Spleen (tissue), 11 donors: ENCODE measurements at regions not wholly inside any gene's neighbourhood (a gene's known extent, or its start where the extent isn't known, plus 50 kb on each side); places are given as distances from the start of the nearest gene placed in this dataset.

Experiments
- DNase-seq: peaks from one replicate; pipeline ENCODE4 v3.0.0-alpha.2; 2020
- H3K27ac ChIP-seq, 8 donors: fragments of 200-600 bp; sonication (generic) in 7 of 8; 1 replicate in 4 of 8; 2 replicates in 4 of 8; pipeline versions ENCODE4 v1.5.0 to v1.8.0; 2016 to 2021; ENCODE audit warnings: inconsistent platforms in 4 of 8, mild to moderate bottlenecking in 4 of 8, moderate library complexity in 1 of 8
- H3K27me3 ChIP-seq, 7 donors: fragments of 200-600 bp; sonication (generic) in 6 of 7; replicated peaks in 1 of 7; 1 replicate in 4 of 7; 2 replicates in 3 of 7; pipeline versions ENCODE4 v1.5.0 to v1.8.0; 2016 to 2021; ENCODE audit warnings: inconsistent platforms in 3 of 7, mild to moderate bottlenecking in 1 of 7
- H3K36me3 ChIP-seq, 6 donors: fragments of 200-600 bp; sonication (generic) in 5 of 6; 1 replicate in 4 of 6; 2 replicates in 2 of 6; pipeline versions ENCODE4 v1.5.0 to v1.8.0; 2016 to 2021; ENCODE audit warnings: inconsistent platforms in 2 of 6
- H3K4me1 ChIP-seq, 6 donors: fragments of 200-600 bp; sonication (generic) in 5 of 6; 1 replicate in 3 of 6; 2 replicates in 3 of 6; pipeline versions ENCODE4 v1.5.0 to v1.8.0; 2016 to 2021; ENCODE audit warnings: inconsistent platforms in 3 of 6
- H3K4me3 ChIP-seq, 8 donors: fragments of 200-600 bp; sonication (generic) in 7 of 8; 1 replicate in 4 of 8; 2 replicates in 4 of 8; pipeline versions ENCODE4 v1.5.0 to v1.8.0; 2016 to 2021; ENCODE audit warnings: inconsistent platforms in 4 of 8, mild to moderate bottlenecking in 4 of 8, moderate library complexity in 2 of 8
- H3K9me3 ChIP-seq, 8 donors: fragments of 200-600 bp; sonication (generic) in 7 of 8; 1 replicate in 4 of 8; 2 replicates in 4 of 8; pipeline versions ENCODE4 v1.5.0 to v1.8.0; 2016 to 2021; ENCODE audit warnings: inconsistent platforms in 4 of 8
- CTCF ChIP-seq, 11 experiments: fragments of 200-600 bp in 7 of 11; fragments of 450-650 bp in 4 of 11; sonication (generic) in 4 of 11; IDR thresholded peaks in 8 of 11; conservative IDR thresholded peaks in 3 of 11; 1 replicate in 7 of 11; 2 replicates in 4 of 11; pipeline versions ENCODE4 v1.4.0 to v1.8.0; 2016 to 2021; ENCODE audit warnings: antibody characterized with exemption in 11 of 11, inconsistent platforms in 4 of 11, mild to moderate bottlenecking in 1 of 11
- POLR2A ChIP-seq, 3 donors: fragments of 450-650 bp; IDR thresholded peaks; one replicate each; pipeline ENCODE4 v1.5.1; 2017; ENCODE audit warnings: antibody characterized with exemption in 3 of 3, mild to moderate bottlenecking in 1 of 3
- POLR2AphosphoS5 ChIP-seq, 3 donors: sonication (generic); formaldehyde crosslinking; IDR thresholded peaks; one replicate each; pipeline ENCODE4 v1.5.1; 2017; ENCODE audit warnings: antibody characterized with exemption in 3 of 3
- WGBS, 5 donors: extraction: QIAGEN DNeasy Blood & Tissue Kit in 3 of 5; methylation state at CpG; one replicate each; pipeline versions ENCODE4 v1.1.5 to v1.1.7; 2013 to 2018; 5-methylcytosine and 5-hydroxymethylcytosine counted together
- intact Hi-C: fragments of 100-400 bp; cut with DNase I; formaldehyde crosslinking; loops from one replicate; pipeline ENCODE4 v1.15.0; 2023; ENCODE audit warnings: low total_unique reads
- donor health status: healthy with polysubstance abuse.
- donor health status: DM: no; HTN: no; CAD: no; lungs with moderate emphysema.
- donor health status: DM: no; HTN: no; CAD: no.
- donor health status: Bipolar disorder and iron deficiency.
- donor health status: healthy.
- donor health status: DM: no; HTN: no; CAD: no.
- donor health status: DM: yes; HTN: yes; CAD: no.

DNA sequence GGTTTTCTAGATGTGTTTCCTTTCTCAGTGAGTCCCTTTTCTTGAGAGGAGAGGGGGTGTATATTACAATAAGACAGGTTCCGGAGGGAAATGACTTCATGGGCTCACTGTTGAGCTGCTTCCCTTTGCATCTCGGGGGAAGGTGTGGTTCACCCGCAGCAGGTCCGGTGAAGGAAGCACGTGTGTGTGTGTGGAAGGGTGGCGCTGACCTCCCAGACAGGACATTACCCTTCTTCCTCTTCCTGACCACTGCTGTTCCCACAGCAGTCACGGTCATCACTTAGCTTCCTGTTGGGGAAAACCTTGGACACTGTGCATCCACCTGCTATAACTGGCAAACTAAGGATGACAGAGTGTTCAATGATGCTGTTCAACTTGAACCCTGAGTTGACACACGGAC lies 83.6 kb downstream of the PLEKHG1 start:
- TF ChIP-seq POLR2AphosphoS5 (IDR thresholded peaks at IDR 0.05) (peak; percentile 30 to 93 (median 89)), CTCF (IDR thresholded peaks at IDR 0.05 in 8 of 11, conservative IDR thresholded peaks at IDR 0.05 in 3 of 11) (no peak), POLR2A (IDR thresholded peaks at IDR 0.05) (peak in 1 of 3 donors; percentile 31)
- Histone ChIP-seq H3K4me3 (peak overlapping the region; percentile 17 to 65 (median 36)), H3K27me3 (no peaks in the 10 kb centered on the region), H3K9me3 (no peaks in the 10 kb centered on the region), H3K27ac (peak overlapping the region; percentile 55 to 91 (median 82)), H3K36me3 (no peaks in the 10 kb centered on the region), H3K4me1 (peaks cover 16 to 89% (median 62%) of the 10 kb centered on the region in 6 donors)
- peak; percentile 88 for DNase-seq
- intact Hi-C loops = no loop called here
- WGBS, 5 donors = 15 to 30% (median 19%) methylated on average over 6 to 8 of the region's 8 CpGs

DNA sequence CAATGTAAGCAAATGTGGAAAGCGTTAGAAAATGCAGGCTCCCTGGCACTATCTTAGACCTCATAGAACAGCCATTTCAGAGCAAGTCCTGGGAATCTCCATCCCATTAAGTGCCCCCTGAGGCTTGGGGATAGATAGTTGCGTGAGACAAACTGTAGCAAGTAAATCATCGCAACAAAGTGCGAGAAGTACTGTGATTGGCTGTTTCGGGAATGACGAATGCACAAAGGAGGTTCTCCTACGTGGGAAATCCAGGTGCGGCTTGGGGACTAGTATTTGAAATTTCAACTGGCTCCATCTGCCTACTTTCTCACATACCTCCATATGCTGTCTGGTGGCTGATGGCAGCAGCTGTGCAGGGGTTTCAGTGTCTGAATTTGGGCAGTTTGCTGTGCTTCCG lies 84.5 kb downstream of the PLEKHG1 start:
- H3K9me3 ChIP-seq = no peaks in the 10 kb centered on the region
- 67 to 92% (median 80%) methylated on average over 9 of the region's 9 CpGs for WGBS, 5 donors
- peaks cover 17 to 98% (median 65%) of the 10 kb centered on the region in 6 donors for H3K4me1 ChIP-seq
- no peak for DNase-seq
- H3K27ac ChIP-seq = peak overlapping the region; percentile 55 to 91 (median 82)
- intact Hi-C loops = no loop called here
- H3K36me3 ChIP-seq = no peaks in the 10 kb centered on the region
- no peak for TF ChIP-seq POLR2AphosphoS5 (IDR thresholded peaks at IDR 0.05)
- no peak for TF ChIP-seq POLR2A (IDR thresholded peaks at IDR 0.05)
- no peak for TF ChIP-seq CTCF (IDR thresholded peaks at IDR 0.05 in 8 of 11, conservative IDR thresholded peaks at IDR 0.05 in 3 of 11)
- H3K27me3 ChIP-seq = no peaks in the 10 kb centered on the region
- H3K4me3 ChIP-seq = peak overlapping the region; percentile 17 to 65 (median 36)

- intact Hi-C loops = no loop called here
- H3K36me3 ChIP-seq = no peaks in the 10 kb centered on the region
- H3K4me1 ChIP-seq = peaks cover 20 to 99% (median 72%) of the 10 kb centered on the region in 6 donors
- peak; percentile 80 for DNase-seq
- peak overlapping the region; percentile 24 to 65 (median 36) for H3K4me3 ChIP-seq
- WGBS, 5 donors = 37 to 47% (median 38%) methylated on average over 13 of the region's 13 CpGs
- TF ChIP-seq POLR2A (IDR thresholded peaks at IDR 0.05) (no peak), CTCF (IDR thresholded peaks at IDR 0.05 in 8 of 11, conservative IDR thresholded peaks at IDR 0.05 in 3 of 11) (no peak), POLR2AphosphoS5 (IDR thresholded peaks at IDR 0.05) (peak in 2 of 3 donors; percentile 69 to 86)
- H3K27me3 ChIP-seq = no peaks in the 10 kb centered on the region
- H3K27ac ChIP-seq = peak overlapping the region; percentile 55 to 91 (median 82)
- H3K9me3 ChIP-seq = no peaks in the 10 kb centered on the region
Observed at GRCh38 chr6:150684714-150685459, 85.2 kb downstream of the PLEKHG1 start.

DNA sequence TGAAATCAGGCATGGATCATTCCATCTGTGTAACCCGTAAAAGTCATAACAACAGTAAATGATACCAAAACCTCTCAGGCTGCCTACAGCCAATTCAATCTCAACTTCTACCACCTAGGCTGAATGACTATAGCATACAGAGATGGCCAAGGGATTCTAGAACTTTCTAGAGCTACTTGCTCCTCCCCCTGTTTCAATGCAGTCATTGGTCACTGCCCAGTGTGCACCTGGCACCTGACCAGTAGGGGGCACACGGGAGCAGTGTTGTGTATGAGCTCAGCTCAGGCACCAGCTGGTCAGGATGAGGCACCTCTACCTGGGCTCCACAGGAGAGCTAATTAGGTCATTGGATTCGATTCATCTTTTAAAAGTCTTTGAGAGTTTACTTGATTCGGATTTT lies 86.2 kb downstream of the PLEKHG1 start:
- Histone ChIP-seq H3K36me3 (peaks cover 0 to 3% (median 0%) of the 10 kb centered on the region in 6 donors), H3K27me3 (no peaks in the 10 kb centered on the region), H3K9me3 (no peaks in the 10 kb centered on the region), H3K4me3 (peak overlapping the region in 7 of 8 donors; percentile 7 to 65 (median 35)), H3K4me1 (peaks cover 30 to 100% (median 80%) of the 10 kb centered on the region in 6 donors), H3K27ac (peak overlapping the region; percentile 54 to 91 (median 82))
- 53 to 70% (median 63%) methylated on average over 4 of the region's 4 CpGs for WGBS, 5 donors
- DNase-seq = peak; percentile 88
- TF ChIP-seq POLR2AphosphoS5 (IDR thresholded peaks at IDR 0.05) (peak in 2 of 3 donors; percentile 52 to 78), CTCF (IDR thresholded peaks at IDR 0.05 in 8 of 11, conservative IDR thresholded peaks at IDR 0.05 in 3 of 11) (peak; percentile 47 to 82 (median 71)), POLR2A (IDR thresholded peaks at IDR 0.05) (no peak)
- intact Hi-C loops = no loop called here
